ELR (cell line): ENCODE measurements at regions not wholly inside any gene's neighbourhood (a gene's known extent, or its start where the extent isn't known, plus 50 kb on each side); places are given as distances from the start of the nearest gene placed in this dataset.

Source experiments
- DNase-seq: peaks from one replicate; pipeline ENCODE4 v3.0.0-alpha.2; 2015; ENCODE audit warnings: low read depth

GRCh38 chr9:114733816-114734215 is 51.8 kb upstream of the TEX48 start:
- DNase-seq = peak; percentile 97

- peak; percentile 78 for DNase-seq
Observed at GRCh38 chr9:114732823-114733222, 50.8 kb upstream of the TEX48 start.
